Calu3 (cell line): ENCODE measurements at regions not wholly inside any gene's neighbourhood (a gene's known extent, or its start where the extent isn't known, plus 50 kb on each side); places are given as distances from the start of the nearest gene placed in this dataset.

Source experiments
- BruUV-seq: library from RNA; stranded (reverse); fragments of 400-500 nt; replicated peaks from 2 replicates; lab custom pipeline; 2021; lab: Mats Ljungman, UMichigan
- CTCF ChIA-PET: fragments of 300-600 bp; sonication (Branson Sonifier 250); formaldehyde crosslinking; loops from one replicate; lab custom pipeline; 2022; ENCODE audit warnings: antibody characterized with exemption; lab: Charles Lee
- DNase-seq: peaks from one replicate; pipeline ENCODE4 v3.0.0; 2022
- H3K27ac Mint-ChIP-seq: one replicate; pipeline ENCODE4 v1.8.0; 2022; ENCODE audit warnings: mixed read lengths; ENCODE audit not compliant: unreplicated experiment
- H3K27me3 Mint-ChIP-seq: one replicate; pipeline ENCODE4 v1.8.0; 2022; ENCODE audit warnings: mixed read lengths; ENCODE audit not compliant: unreplicated experiment
- H3K36me3 Mint-ChIP-seq: one replicate; pipeline ENCODE4 v1.8.0; 2022; ENCODE audit warnings: mild to moderate bottlenecking, moderate library complexity, mixed read lengths; ENCODE audit not compliant: insufficient read depth, unreplicated experiment
- H3K4me1 Mint-ChIP-seq: one replicate; pipeline ENCODE4 v1.8.0; 2022; ENCODE audit warnings: mild to moderate bottlenecking, low read depth, mixed read lengths; ENCODE audit not compliant: unreplicated experiment
- H3K4me3 Mint-ChIP-seq: one replicate; pipeline ENCODE4 v1.8.0; 2022; ENCODE audit warnings: mild to moderate bottlenecking, low read depth, moderate library complexity, mixed read lengths; ENCODE audit not compliant: unreplicated experiment
- H3K9me3 Mint-ChIP-seq: one replicate; pipeline ENCODE4 v1.8.0; 2022; ENCODE audit warnings: low read depth, mixed read lengths; ENCODE audit not compliant: unreplicated experiment
- intact Hi-C: fragments of 100-400 bp; cut with micrococcal nuclease; formaldehyde crosslinking; loops from one replicate; pipeline ENCODE4 v1.10.0; 2022; ENCODE audit not compliant: unreplicated experiment
- TF ChIP-seq, protein P1 (sequence below): fragments of 200-600 bp; IDR thresholded peaks from one replicate; pipeline ENCODE4 v1.8.0; 2022; ENCODE audit warnings: antibody characterized with exemption; ENCODE audit not compliant: unreplicated experiment

GRCh38 chr20:4067600-4068261 lies 52.4 kb upstream of the RNF24 start:
- Mint-ChIP-seq H3K9me3 (no peaks in the 10 kb centered on the region), H3K4me1 (peaks cover 21% of the 10 kb centered on the region), H3K36me3 (no peaks in the 10 kb centered on the region), H3K27ac (no peak overlapping the region), H3K4me3 (no peak overlapping the region), H3K27me3 (peaks cover 21% of the 10 kb centered on the region)
- CTCF ChIA-PET = interaction anchor here (1.2 kb wide), 1 partner anchor 26 kb away, joined by 3 read pairs; no protein-coding TSS in a partner anchor
- intact Hi-C loops = no loop called here
- peak; percentile 11 for DNase-seq
- no TSS peak for BruUV-seq
- TF ChIP-seq, protein P1, sequence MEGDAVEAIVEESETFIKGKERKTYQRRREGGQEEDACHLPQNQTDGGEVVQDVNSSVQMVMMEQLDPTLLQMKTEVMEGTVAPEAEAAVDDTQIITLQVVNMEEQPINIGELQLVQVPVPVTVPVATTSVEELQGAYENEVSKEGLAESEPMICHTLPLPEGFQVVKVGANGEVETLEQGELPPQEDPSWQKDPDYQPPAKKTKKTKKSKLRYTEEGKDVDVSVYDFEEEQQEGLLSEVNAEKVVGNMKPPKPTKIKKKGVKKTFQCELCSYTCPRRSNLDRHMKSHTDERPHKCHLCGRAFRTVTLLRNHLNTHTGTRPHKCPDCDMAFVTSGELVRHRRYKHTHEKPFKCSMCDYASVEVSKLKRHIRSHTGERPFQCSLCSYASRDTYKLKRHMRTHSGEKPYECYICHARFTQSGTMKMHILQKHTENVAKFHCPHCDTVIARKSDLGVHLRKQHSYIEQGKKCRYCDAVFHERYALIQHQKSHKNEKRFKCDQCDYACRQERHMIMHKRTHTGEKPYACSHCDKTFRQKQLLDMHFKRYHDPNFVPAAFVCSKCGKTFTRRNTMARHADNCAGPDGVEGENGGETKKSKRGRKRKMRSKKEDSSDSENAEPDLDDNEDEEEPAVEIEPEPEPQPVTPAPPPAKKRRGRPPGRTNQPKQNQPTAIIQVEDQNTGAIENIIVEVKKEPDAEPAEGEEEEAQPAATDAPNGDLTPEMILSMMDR = no peak

- Mint-ChIP-seq H3K27ac (no peak overlapping the region), H3K9me3 (no peaks in the 10 kb centered on the region), H3K27me3 (peaks cover 9% of the 10 kb centered on the region), H3K4me3 (no peak overlapping the region), H3K4me1 (peaks cover 21% of the 10 kb centered on the region), H3K36me3 (no peaks in the 10 kb centered on the region)
- CTCF ChIA-PET = no interaction called here
- no peak for DNase-seq
- no TSS peak for BruUV-seq
- intact Hi-C loops = no loop called here
- TF ChIP-seq, protein P1 = no peak
Observed at GRCh38 chr20:4066551-4066950, 51.2 kb upstream of the RNF24 start.

DNA sequence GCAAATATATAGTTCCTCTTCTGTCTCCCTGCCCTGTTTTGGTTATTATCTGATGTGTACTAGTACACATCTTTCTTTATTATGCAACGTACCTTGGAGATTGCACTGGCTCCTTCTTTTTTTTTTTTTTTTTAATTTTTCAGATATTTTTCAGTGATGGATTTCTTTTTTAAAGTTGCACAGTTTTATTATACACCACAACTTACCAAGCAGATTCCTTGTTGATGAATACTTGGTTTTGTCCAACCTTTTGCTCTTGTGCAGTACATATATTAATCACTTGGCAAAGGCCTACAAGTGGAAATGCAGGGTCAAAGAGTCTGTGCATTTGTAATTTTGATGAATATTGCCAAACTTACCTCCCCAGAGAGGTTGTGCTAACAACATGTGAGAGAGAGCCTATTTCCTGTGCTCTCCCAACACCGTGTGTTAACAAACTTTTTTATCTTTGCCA lies 50.1 kb upstream of the RNF24 start:
- intact Hi-C loops = no loop called here
- Mint-ChIP-seq H3K9me3 (no peaks in the 10 kb centered on the region), H3K27me3 (no peaks in the 10 kb centered on the region), H3K4me1 (peaks cover 23% of the 10 kb centered on the region), H3K27ac (no peak overlapping the region), H3K4me3 (no peak overlapping the region), H3K36me3 (no peaks in the 10 kb centered on the region)
- DNase-seq = no peak
- TF ChIP-seq, protein P1 = no peak
- CTCF ChIA-PET = interaction anchor here (1.0 kb wide), 1 partner anchor 220 kb away, joined by 6 read pairs; no protein-coding TSS in a partner anchor
- no TSS peak for BruUV-seq
